Choroid plexus epithelial cell (primary cell): ENCODE measurements at regions not wholly inside any gene's neighbourhood (a gene's known extent, or its start where the extent isn't known, plus 50 kb on each side); places are given as distances from the start of the nearest gene placed in this dataset.

Experiments used
- DNase-seq: peaks from one replicate; pipeline ENCODE4 v3.0.0-alpha.2; 2010; ENCODE audit warnings: low read depth
- H3K4me3 ChIP-seq: 2 replicates; pipeline ENCODE4 v1.5.1; 2011; ENCODE audit warnings: low read depth, mild to moderate bottlenecking, control low read depth, low read length, moderate library complexity
- TF ChIP-seq, protein P1 (sequence below): conservative IDR thresholded peaks from 2 replicates; pipeline ENCODE4 v1.5.1; 2011; ENCODE audit warnings: low read depth, mild to moderate bottlenecking, control low read depth, inconsistent platforms, low read length, moderate library complexity

DNA sequence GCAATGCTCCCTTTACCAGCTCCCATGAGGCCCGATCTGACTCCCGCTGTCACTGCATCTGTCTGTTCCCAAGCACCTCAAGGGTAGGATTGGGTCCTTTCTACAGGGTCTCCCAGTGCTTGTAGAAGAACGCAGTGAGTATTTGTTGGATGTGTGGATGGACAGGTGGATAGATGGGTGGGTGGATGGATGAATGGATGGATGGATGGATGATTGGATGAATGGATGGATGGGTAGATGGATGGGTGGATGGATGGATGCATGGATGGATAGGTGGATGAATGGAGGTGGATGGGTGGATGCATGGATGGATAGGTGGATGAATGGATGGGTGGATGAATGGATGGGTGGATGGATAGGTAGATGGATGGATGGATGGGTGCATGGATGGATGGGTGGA is 91.6 kb downstream of the HS1BP3 start:
- no peak for DNase-seq
- TF ChIP-seq, protein P1, sequence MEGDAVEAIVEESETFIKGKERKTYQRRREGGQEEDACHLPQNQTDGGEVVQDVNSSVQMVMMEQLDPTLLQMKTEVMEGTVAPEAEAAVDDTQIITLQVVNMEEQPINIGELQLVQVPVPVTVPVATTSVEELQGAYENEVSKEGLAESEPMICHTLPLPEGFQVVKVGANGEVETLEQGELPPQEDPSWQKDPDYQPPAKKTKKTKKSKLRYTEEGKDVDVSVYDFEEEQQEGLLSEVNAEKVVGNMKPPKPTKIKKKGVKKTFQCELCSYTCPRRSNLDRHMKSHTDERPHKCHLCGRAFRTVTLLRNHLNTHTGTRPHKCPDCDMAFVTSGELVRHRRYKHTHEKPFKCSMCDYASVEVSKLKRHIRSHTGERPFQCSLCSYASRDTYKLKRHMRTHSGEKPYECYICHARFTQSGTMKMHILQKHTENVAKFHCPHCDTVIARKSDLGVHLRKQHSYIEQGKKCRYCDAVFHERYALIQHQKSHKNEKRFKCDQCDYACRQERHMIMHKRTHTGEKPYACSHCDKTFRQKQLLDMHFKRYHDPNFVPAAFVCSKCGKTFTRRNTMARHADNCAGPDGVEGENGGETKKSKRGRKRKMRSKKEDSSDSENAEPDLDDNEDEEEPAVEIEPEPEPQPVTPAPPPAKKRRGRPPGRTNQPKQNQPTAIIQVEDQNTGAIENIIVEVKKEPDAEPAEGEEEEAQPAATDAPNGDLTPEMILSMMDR: no peak
- no peak overlapping the region for H3K4me3 ChIP-seq

DNA sequence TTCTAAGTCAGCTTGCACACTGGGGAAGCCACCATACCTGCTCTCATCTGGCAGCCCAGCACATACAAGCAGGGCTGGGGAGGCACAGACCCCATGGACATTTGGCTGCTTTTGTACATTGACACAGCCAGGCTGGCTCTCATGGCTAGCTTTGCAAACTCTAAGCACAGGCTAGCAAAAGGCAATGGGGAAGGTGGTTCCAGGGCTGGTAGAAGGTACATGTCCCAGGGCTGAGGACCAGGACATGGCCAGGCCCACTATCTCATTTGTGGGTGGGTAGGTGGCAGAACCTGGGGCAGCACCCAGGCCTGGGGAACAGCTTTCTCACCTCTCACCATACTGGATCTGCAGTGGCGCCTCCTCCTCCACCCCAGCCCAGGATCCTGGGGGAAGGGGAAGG is 90.9 kb downstream of the HS1BP3 start:
- DNase-seq: no peak
- H3K4me3 ChIP-seq: no peak overlapping the region
- TF ChIP-seq, protein P1: no peak

GRCh38 chr2:20560891-20561636 is 89.8 kb downstream of the HS1BP3 start:
- TF ChIP-seq, protein P1: no peak
- no peak overlapping the region for H3K4me3 ChIP-seq
- DNase-seq: no peak

DNA sequence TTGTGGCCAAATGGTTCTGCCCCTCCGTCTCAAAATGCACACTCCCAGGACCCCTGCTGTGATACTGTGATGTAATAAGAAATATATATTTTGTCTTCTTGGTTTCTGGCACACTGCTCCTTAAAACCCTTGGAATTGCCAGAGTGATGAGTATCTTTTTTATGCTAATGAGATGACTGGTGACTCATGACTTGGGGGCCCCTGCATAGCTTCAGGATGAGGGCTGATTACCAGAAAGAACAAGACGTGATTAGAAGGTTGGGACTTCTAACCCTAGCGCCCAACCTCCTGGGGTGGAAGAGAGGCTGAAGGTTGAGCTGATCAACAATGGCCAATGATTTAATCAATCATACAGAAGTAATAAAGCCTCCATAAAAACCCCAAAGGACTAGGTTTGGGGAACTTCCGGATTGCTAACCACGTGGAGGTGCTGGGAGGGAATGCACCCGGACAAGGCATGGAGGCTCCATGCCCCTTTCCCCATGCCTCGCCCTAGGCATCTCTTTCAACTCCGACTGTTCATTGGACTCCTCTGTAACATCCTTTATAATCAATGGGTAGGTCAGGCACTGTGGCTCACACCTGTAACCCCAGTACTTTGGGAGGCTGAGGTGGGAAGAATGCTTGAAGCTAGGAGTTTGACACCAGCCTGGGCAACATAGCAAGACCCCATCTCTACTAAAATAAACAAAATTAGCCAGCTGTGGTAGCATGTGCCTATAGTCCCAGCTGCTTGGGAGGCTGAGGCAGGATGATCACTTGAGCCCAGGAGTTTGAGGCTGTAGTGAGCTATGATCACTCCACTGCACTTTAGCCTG is 89.1 kb downstream of the HS1BP3 start:
- no peak overlapping the region for H3K4me3 ChIP-seq
- TF ChIP-seq, protein P1: no peak
- DNase-seq: peak; percentile 90

- no peak overlapping the region for H3K4me3 ChIP-seq
- no peak for DNase-seq
- TF ChIP-seq, protein P1: peak; percentile 38
Observed at GRCh38 chr2:20562540-20563225, 88.2 kb downstream of the HS1BP3 start.

DNA sequence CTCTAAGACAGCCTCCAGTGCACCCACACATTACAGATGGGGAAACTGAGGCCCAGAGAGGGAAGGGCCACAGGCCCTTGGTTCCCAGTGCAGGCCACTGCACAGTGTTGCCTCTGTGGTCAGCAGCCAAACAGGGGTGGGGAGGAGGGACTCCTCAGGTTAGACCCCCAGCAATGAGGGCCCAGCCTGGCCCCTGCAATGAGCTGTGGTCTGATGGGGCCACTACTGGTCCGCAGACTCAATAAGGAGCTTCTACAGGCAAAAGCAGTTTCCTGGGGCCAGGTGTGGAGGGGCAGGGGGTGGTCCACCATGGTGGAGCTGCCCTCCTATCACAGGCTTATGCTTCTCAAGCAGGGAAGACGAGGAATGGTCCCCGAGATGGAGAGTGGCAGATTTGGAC is 87.6 kb downstream of the HS1BP3 start:
- H3K4me3 ChIP-seq: no peak overlapping the region
- DNase-seq: no peak
- TF ChIP-seq, protein P1: no peak
